ENCODE measurements at regions not wholly inside any gene's neighbourhood (a gene's known extent, or its start where the extent isn't known, plus 50 kb on each side); places are given as distances from the start of the nearest gene placed in this dataset.

DNA sequence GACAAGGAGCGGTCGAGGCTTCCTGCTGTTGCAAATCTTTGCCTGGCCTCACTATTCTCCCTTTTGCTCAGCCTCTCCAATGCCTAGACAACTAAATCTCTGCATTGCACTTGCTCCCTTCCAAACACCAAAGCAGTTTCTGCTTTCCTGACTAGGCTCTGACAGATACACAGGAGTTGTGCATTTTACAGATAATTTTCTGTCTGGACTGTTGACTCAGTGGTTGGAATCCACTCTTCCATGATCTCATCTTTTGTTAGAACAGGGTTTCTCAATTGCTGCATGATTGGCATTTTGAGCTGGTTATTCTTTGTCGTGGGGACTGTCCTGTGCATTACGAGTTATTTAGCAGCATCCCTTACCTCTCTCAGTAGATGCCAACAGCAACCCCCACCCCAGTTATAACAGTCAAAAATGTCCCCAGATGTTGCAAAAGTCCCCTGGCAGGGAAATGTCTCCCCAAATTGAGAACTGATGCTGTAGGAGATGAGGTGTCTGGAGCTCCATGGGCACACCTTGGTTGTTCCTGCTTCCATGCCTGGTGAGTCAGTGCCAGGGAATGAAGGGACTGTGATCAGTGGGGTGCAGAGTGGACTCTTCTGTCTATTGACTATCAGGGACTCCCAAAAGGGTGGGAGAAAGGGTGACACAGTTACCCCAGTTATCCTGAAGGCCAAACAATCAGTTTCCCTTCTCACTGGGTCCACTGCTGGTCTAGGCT lies 557.4 kb upstream of the PSMD7 start:
- Histone ChIP-seq H3K9me3 (ENCODE audit: control insufficient read depth, low read depth, low read length) (no peaks in the 10 kb centered on the region), H3K27ac (ENCODE audit: low read length) (no peak overlapping the region), H3K36me3 (ENCODE audit: control insufficient read depth, insufficient read depth, low read length) (no peaks in the 10 kb centered on the region), H3K4me3 (ENCODE audit: low read length) (no peak overlapping the region), H3K4me1 (ENCODE audit: control insufficient read depth, insufficient read depth, low read length) (no peaks in the 10 kb centered on the region), H3K27me3 (ENCODE audit: control insufficient read depth, insufficient read depth, low read length) (no peaks in the 10 kb centered on the region)
- DNase-seq = no peak
- 90% methylated on average over 2 of the region's 4 CpGs for WGBS (ENCODE audit: insufficient coverage, low lambda C conversion rate)

DNA sequence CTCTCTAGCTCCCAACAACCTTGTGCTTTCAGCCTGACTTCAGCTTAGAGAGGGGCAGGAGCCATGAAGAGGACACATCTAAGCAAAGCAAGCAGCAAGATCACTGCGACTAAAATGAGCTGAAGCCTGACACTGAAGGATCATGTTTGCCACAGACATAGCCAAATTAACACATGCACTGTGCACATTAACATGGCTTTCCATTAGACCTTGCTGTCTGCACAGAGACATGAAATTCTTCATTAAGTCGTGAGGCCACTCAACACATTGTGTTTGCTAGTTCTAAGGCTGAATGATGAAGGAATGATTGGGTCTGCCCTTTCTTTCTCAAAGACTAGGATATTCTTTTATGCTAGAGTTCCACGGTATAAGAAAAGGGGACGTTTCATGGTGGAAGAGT lies 558.3 kb upstream of the PSMD7 start:
- no peak for DNase-seq
- Histone ChIP-seq H3K4me3 (ENCODE audit: low read length) (no peak overlapping the region), H3K27me3 (ENCODE audit: control insufficient read depth, insufficient read depth, low read length) (no peaks in the 10 kb centered on the region), H3K27ac (ENCODE audit: low read length) (no peak overlapping the region), H3K9me3 (ENCODE audit: control insufficient read depth, low read depth, low read length) (no peaks in the 10 kb centered on the region), H3K36me3 (ENCODE audit: control insufficient read depth, insufficient read depth, low read length) (no peaks in the 10 kb centered on the region), H3K4me1 (ENCODE audit: control insufficient read depth, insufficient read depth, low read length) (no peaks in the 10 kb centered on the region)
- WGBS (ENCODE audit: insufficient coverage, low lambda C conversion rate) = 100% methylated on average over 1 of the region's 4 CpGs

DNA sequence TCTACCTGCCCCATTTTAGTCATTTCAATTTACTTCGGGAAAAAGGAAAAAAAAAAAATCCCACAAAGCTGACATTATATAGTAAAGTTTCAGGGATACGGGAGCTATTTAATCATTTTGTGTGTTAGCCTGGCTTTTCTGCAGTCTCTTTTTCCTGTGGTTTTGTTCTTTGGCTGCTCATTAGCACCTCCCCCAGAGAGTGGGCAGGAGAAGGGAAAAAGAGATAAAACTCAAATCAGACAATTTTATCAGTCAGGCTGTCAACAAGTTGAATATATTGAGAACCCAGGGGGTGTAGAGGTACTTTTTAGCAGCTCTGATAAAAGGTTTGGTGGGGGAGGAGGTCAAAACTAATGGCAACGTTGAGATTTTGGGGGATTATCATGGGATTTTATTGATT lies 559.0 kb upstream of the PSMD7 start:
- Histone ChIP-seq H3K4me3 (ENCODE audit: low read length) (no peak overlapping the region), H3K36me3 (ENCODE audit: control insufficient read depth, insufficient read depth, low read length) (no peaks in the 10 kb centered on the region), H3K9me3 (ENCODE audit: control insufficient read depth, low read depth, low read length) (no peaks in the 10 kb centered on the region), H3K27ac (ENCODE audit: low read length) (no peak overlapping the region), H3K4me1 (ENCODE audit: control insufficient read depth, insufficient read depth, low read length) (no peaks in the 10 kb centered on the region), H3K27me3 (ENCODE audit: control insufficient read depth, insufficient read depth, low read length) (no peaks in the 10 kb centered on the region)
- DNase-seq = no peak
- 52% methylated on average over 2 of the region's 3 CpGs for WGBS (ENCODE audit: insufficient coverage, low lambda C conversion rate)

DNA sequence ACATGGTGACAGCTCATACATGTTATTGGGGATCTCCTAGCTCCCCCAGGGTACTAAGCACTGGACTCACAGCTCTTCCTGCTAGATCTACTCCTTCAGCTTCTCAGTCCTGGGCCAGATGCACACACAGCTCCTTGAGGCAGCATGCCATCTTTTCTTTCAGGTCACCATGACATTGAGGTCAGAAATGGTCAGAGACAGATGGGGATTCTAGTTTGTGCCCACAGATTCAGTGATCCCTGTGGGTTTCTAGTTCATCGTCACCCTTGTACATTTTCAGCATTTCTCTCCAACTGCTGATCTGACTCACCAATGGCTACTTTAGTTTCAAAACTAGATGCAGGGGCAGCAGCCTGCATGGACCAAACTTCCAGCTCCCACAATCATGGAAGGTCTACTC lies 560.7 kb upstream of the PSMD7 start:
- H3K27me3 ChIP-seq (ENCODE audit: control insufficient read depth, insufficient read depth, low read length) = no peaks in the 10 kb centered on the region
- H3K27ac ChIP-seq (ENCODE audit: low read length) = no peak overlapping the region
- H3K9me3 ChIP-seq (ENCODE audit: control insufficient read depth, low read depth, low read length) = no peaks in the 10 kb centered on the region
- H3K4me1 ChIP-seq (ENCODE audit: control insufficient read depth, insufficient read depth, low read length) = no peaks in the 10 kb centered on the region
- WGBS (ENCODE audit: insufficient coverage, low lambda C conversion rate) = no CpG with 5 or more reads among the region's 1 CpG
- DNase-seq = no peak
- H3K4me3 ChIP-seq (ENCODE audit: low read length) = no peak overlapping the region
- H3K36me3 ChIP-seq (ENCODE audit: control insufficient read depth, insufficient read depth, low read length) = no peaks in the 10 kb centered on the region

DNA sequence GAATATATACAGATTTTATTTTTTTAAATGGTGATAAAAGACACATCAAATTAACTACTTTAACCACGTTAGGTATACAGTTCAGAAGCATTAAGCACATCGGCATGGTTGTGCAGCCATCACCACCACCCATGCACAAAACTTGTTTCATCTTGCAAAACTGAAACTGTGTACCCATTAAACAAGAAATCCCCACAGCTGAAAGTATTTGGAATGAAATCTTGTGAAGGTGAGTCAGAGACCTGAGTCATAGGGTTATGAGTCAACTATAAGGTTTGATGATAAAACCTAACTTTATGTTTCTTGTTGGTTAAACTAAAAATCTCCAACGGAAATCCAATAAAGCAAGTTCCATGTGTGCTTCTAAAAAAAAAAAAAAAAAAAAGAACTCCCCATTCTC lies 561.6 kb upstream of the PSMD7 start:
- 90% methylated on average over 2 of the region's 3 CpGs for WGBS (ENCODE audit: insufficient coverage, low lambda C conversion rate)
- H3K9me3 ChIP-seq (ENCODE audit: control insufficient read depth, low read depth, low read length) = no peaks in the 10 kb centered on the region
- no peak for DNase-seq
- no peak overlapping the region for H3K27ac ChIP-seq (ENCODE audit: low read length)
- H3K4me1 ChIP-seq (ENCODE audit: control insufficient read depth, insufficient read depth, low read length) = no peaks in the 10 kb centered on the region
- no peaks in the 10 kb centered on the region for H3K27me3 ChIP-seq (ENCODE audit: control insufficient read depth, insufficient read depth, low read length)
- H3K4me3 ChIP-seq (ENCODE audit: low read length) = no peak overlapping the region
- H3K36me3 ChIP-seq (ENCODE audit: control insufficient read depth, insufficient read depth, low read length) = no peaks in the 10 kb centered on the region

DNA sequence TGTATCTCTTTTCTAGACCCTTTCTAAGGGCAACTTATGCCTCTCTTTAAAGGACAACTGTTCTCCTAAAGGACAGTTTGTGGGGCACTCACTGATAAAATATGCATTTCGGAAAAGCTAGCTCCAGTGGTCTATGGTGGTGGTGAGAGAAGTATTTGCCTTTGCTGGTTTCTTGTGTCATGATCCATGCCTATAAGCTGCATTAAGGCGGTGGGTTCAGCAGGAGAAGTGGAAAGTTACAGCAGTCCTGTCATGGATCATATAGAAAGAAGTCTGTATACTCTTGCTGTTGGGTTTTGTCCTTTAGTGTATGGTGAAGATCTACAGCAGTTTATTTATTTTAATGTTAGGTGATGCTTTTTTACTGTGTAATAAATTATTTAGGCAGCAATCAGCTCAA lies 563.9 kb upstream of the PSMD7 start:
- H3K27me3 ChIP-seq (ENCODE audit: control insufficient read depth, insufficient read depth, low read length) = no peaks in the 10 kb centered on the region
- H3K27ac ChIP-seq (ENCODE audit: low read length) = no peak overlapping the region
- no peak overlapping the region for H3K4me3 ChIP-seq (ENCODE audit: low read length)
- no CpG with 5 or more reads among the region's 2 CpGs for WGBS (ENCODE audit: insufficient coverage, low lambda C conversion rate)
- H3K36me3 ChIP-seq (ENCODE audit: control insufficient read depth, insufficient read depth, low read length) = no peaks in the 10 kb centered on the region
- H3K4me1 ChIP-seq (ENCODE audit: control insufficient read depth, insufficient read depth, low read length) = no peaks in the 10 kb centered on the region
- no peaks in the 10 kb centered on the region for H3K9me3 ChIP-seq (ENCODE audit: control insufficient read depth, low read depth, low read length)
- no peak for DNase-seq

DNA sequence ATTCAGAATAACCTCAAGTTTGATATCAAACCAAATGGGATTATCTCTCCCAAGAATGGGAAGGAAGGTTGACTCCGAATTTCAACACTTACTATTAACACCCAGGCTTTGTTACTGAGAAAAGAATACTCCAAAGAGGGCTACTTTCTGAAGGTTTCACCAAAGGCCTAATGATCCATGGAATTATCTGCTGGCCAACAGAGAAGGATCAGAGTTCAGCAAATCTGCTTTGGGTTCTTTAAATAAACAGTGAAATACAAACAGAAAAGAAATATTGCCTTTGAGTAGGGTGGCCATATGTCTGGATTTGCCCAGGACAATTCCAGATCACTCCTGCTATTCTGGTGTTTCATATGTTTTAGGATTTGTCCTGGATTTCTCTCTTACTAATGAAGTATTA lies 564.5 kb upstream of the PSMD7 start:
- no peaks in the 10 kb centered on the region for H3K9me3 ChIP-seq (ENCODE audit: control insufficient read depth, low read depth, low read length)
- H3K4me3 ChIP-seq (ENCODE audit: low read length) = no peak overlapping the region
- no peaks in the 10 kb centered on the region for H3K4me1 ChIP-seq (ENCODE audit: control insufficient read depth, insufficient read depth, low read length)
- no peak for DNase-seq
- H3K36me3 ChIP-seq (ENCODE audit: control insufficient read depth, insufficient read depth, low read length) = no peaks in the 10 kb centered on the region
- no peaks in the 10 kb centered on the region for H3K27me3 ChIP-seq (ENCODE audit: control insufficient read depth, insufficient read depth, low read length)
- whole genome bisulfite sequencing (ENCODE audit: insufficient coverage, low lambda C conversion rate) = no CpG with 5 or more reads among the region's 1 CpG
- H3K27ac ChIP-seq (ENCODE audit: low read length) = no peak overlapping the region

DNA sequence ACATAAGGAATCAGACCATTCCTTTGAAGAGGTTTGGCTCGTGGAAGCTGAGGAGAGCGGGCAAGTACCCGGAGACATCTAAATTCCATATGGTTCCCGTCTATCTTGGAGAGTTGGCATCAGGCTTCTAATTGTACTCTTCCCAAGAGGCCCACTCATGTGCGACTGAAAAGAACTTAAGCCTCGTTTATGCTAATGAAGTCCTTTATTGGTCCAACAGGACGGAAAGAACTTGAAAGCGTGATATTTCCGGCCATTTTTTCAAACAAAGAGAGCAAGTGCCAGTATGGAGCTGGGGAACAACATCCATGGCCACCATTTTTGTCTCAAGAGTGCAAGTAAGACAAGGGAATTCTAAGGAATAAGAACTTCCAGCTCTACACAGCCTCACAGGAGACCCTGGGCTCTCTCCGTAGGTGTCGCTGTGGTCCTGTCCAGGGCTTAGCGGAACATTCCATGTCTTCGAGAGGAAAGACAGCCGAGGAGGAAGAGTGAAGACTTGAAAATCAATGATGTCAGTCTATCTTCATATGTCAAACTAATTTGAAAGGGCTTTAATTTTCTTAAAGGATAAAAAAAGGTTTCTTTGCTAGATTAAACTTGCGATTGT lies 566.0 kb upstream of the PSMD7 start:
- DNase-seq = no peak
- 90% methylated on average over 3 of the region's 15 CpGs for WGBS (ENCODE audit: insufficient coverage, low lambda C conversion rate)
- no peaks in the 10 kb centered on the region for H3K9me3 ChIP-seq (ENCODE audit: control insufficient read depth, low read depth, low read length)
- no peak overlapping the region for H3K27ac ChIP-seq (ENCODE audit: low read length)
- no peaks in the 10 kb centered on the region for H3K36me3 ChIP-seq (ENCODE audit: control insufficient read depth, insufficient read depth, low read length)
- no peaks in the 10 kb centered on the region for H3K4me1 ChIP-seq (ENCODE audit: control insufficient read depth, insufficient read depth, low read length)
- no peak overlapping the region for H3K4me3 ChIP-seq (ENCODE audit: low read length)
- H3K27me3 ChIP-seq (ENCODE audit: control insufficient read depth, insufficient read depth, low read length) = no peaks in the 10 kb centered on the region

DNA sequence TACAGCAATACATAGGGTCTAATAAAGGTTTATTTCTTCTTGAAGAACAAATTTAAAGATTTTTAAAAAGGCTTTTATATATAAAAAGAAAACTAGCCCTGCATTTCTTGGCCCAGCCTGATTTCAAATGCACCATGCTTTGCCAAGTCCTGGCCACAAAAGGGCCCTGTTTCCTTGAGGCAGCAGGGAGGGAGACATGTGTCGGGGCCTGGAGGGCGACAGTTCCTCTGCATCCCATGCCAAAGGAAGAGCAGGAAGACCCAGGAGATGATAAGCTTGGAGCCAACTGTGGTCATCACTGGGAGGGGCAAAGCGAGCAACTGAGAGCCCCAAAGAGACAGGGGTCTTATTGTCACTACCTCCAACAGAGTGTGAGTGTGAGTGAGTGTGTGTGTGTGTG lies 571.5 kb upstream of the PSMD7 start:
- Histone ChIP-seq H3K9me3 (ENCODE audit: control insufficient read depth, low read depth, low read length) (no peaks in the 10 kb centered on the region), H3K4me1 (ENCODE audit: control insufficient read depth, insufficient read depth, low read length) (no peaks in the 10 kb centered on the region), H3K36me3 (ENCODE audit: control insufficient read depth, insufficient read depth, low read length) (no peaks in the 10 kb centered on the region), H3K4me3 (ENCODE audit: low read length) (no peak overlapping the region), H3K27me3 (ENCODE audit: control insufficient read depth, insufficient read depth, low read length) (no peaks in the 10 kb centered on the region), H3K27ac (ENCODE audit: low read length) (no peak overlapping the region)
- WGBS (ENCODE audit: insufficient coverage, low lambda C conversion rate) = no CpG with 5 or more reads among the region's 3 CpGs
- no peak for DNase-seq

DNA sequence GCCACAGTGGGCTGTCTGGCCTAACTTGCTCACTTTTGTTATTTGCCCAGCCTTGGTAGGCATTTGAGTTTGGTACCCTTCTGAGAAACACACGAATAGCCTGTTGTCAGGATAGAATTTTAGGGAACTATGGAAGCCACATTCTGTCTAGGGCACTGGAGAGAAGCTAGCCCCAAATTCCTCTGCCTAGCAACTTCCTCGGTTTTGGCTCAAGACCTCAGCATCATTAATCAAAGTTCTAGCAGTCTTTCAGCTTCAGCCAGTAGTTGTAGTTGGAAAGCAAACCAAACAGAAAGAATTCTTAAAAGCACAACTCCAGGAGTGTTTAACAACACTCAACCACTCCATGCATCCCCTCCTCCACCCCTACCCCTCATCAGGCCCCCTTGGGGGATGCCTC lies 572.1 kb upstream of the PSMD7 start:
- no peak overlapping the region for H3K4me3 ChIP-seq (ENCODE audit: low read length)
- no peaks in the 10 kb centered on the region for H3K4me1 ChIP-seq (ENCODE audit: control insufficient read depth, insufficient read depth, low read length)
- no peak overlapping the region for H3K27ac ChIP-seq (ENCODE audit: low read length)
- H3K27me3 ChIP-seq (ENCODE audit: control insufficient read depth, insufficient read depth, low read length) = no peaks in the 10 kb centered on the region
- DNase-seq = no peak
- no CpG with 5 or more reads among the region's 2 CpGs for WGBS (ENCODE audit: insufficient coverage, low lambda C conversion rate)
- no peaks in the 10 kb centered on the region for H3K36me3 ChIP-seq (ENCODE audit: control insufficient read depth, insufficient read depth, low read length)
- no peaks in the 10 kb centered on the region for H3K9me3 ChIP-seq (ENCODE audit: control insufficient read depth, low read depth, low read length)

Measured in large intestine (tissue), 3 donors.